Keratinocyte (primary cell): ENCODE measurements at regions not wholly inside any gene's neighbourhood (a gene's known extent, or its start where the extent isn't known, plus 50 kb on each side); places are given as distances from the start of the nearest gene placed in this dataset.

Experiments used
- EZH2 ChIP-seq: IDR thresholded peaks from one replicate; pipeline ENCODE4 v1.6.1; 2012; ENCODE audit warnings: inconsistent platforms, mild to moderate bottlenecking, low read length, moderate library complexity
- TF ChIP-seq, protein P1 (sequence below), 3 experiments: IDR thresholded peaks in 1 of 3; conservative IDR thresholded peaks in 1 of 3; optimal IDR thresholded peaks in 1 of 3; 2 replicates in 2 of 3; 3 replicates in 1 of 3; pipeline versions ENCODE3 to v1.5.1; 2011; ENCODE audit warnings: low read length in 3 of 3, mild to moderate bottlenecking in 3 of 3, moderate library complexity in 2 of 3, control low read depth in 1 of 3, inconsistent platforms in 1 of 3; ENCODE audit not compliant: insufficient read depth in 2 of 3; ENCODE audit errors: extremely low read depth in 1 of 3

DNA sequence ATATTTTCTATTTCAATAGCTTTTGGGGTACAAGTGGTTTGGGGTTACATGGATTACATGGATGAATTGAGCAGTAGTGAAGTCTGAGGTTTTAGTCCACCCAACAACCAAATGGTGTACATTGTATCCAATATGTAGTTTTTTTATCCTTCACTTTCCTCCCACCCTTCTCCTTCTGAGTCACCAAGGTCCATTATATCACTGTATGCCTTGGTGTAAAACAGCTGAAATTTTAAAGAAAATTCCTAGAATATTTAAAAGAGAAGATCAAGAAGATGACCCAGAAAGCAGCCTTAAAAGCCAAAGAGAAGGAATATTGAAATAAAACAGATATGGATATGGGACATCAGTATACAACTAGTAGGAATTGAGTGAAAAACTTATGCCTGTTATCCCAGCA, 204.2 kb upstream of the COL8A1 start:
- TF ChIP-seq, protein P1, sequence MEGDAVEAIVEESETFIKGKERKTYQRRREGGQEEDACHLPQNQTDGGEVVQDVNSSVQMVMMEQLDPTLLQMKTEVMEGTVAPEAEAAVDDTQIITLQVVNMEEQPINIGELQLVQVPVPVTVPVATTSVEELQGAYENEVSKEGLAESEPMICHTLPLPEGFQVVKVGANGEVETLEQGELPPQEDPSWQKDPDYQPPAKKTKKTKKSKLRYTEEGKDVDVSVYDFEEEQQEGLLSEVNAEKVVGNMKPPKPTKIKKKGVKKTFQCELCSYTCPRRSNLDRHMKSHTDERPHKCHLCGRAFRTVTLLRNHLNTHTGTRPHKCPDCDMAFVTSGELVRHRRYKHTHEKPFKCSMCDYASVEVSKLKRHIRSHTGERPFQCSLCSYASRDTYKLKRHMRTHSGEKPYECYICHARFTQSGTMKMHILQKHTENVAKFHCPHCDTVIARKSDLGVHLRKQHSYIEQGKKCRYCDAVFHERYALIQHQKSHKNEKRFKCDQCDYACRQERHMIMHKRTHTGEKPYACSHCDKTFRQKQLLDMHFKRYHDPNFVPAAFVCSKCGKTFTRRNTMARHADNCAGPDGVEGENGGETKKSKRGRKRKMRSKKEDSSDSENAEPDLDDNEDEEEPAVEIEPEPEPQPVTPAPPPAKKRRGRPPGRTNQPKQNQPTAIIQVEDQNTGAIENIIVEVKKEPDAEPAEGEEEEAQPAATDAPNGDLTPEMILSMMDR (optimal IDR thresholded peaks at IDR 0.05 in 1 of 3, IDR thresholded peaks at IDR 0.05 in 1 of 3, conservative IDR thresholded peaks at IDR 0.05 in 1 of 3; ENCODE audit: extremely low read depth in 1 of 3, insufficient read depth in 2 of 3, low read length in 3 of 3): no peak
- no peak for TF ChIP-seq EZH2
